CD14-positive monocyte (primary cell): ENCODE measurements at regions not wholly inside any gene's neighbourhood (a gene's known extent, or its start where the extent isn't known, plus 50 kb on each side); places are given as distances from the start of the nearest gene placed in this dataset.

Source experiments
- DNase-seq, 3 donors: peaks; one replicate each; pipeline ENCODE4 v3.0.0-alpha.2; 2011 to 2022
- H2AFZ ChIP-seq: 2 replicates; pipeline ENCODE4 v1.6.0; 2012; ENCODE audit warnings: mild to moderate bottlenecking, low read depth, low read length, inconsistent platforms; ENCODE audit not compliant: insufficient read depth, poor library complexity, severe bottlenecking
- H3K27ac ChIP-seq, 2 donors: 1 replicate in 1 of 2; 2 replicates in 1 of 2; pipeline ENCODE4 v1.5.1; 2012 to 2013; ENCODE audit warnings: low read length in 2 of 2, control low read depth in 1 of 2, inconsistent platforms in 1 of 2, low read depth in 1 of 2, mild to moderate bottlenecking in 1 of 2
- H3K27me3 ChIP-seq, 2 donors: one replicate each; pipeline versions ENCODE4 v1.6.0 to v1.6.1; 2011 to 2013; ENCODE audit warnings: low read length in 2 of 2; ENCODE audit not compliant: control insufficient read depth in 2 of 2, insufficient read depth in 2 of 2
- H3K36me3 ChIP-seq, 2 donors: replicated peaks in 1 of 2; 1 replicate in 1 of 2; 2 replicates in 1 of 2; pipeline versions ENCODE4 v1.5.1 to v1.6.1; 2012 to 2013; ENCODE audit warnings: low read length in 2 of 2, control low read depth in 1 of 2, inconsistent platforms in 1 of 2, mild to moderate bottlenecking in 1 of 2; ENCODE audit not compliant: insufficient read depth in 2 of 2, control insufficient read depth in 1 of 2
- H3K4me1 ChIP-seq, 2 donors: 1 replicate in 1 of 2; 2 replicates in 1 of 2; pipeline versions ENCODE4 v1.5.1 to v1.6.1; 2012 to 2013; ENCODE audit warnings: low read length in 2 of 2, control low read depth in 1 of 2, inconsistent platforms in 1 of 2, mild to moderate bottlenecking in 1 of 2, moderate library complexity in 1 of 2; ENCODE audit not compliant: insufficient read depth in 2 of 2, control insufficient read depth in 1 of 2
- H3K4me2 ChIP-seq: replicated peaks from 2 replicates; pipeline ENCODE3; 2012; ENCODE audit warnings: low read length, moderate library complexity, mild to moderate bottlenecking; ENCODE audit not compliant: poor library complexity, severe bottlenecking; ENCODE audit errors: extremely low read depth
- H3K4me3 ChIP-seq, 3 experiments: fragments of 200-600 bp in 1 of 3; sonication (generic) in 1 of 3; replicated peaks in 1 of 3; 1 replicate in 2 of 3; 2 replicates in 1 of 3; pipeline ENCODE4 v1.5.1; 2011 to 2013; ENCODE audit warnings: low read length in 3 of 3, mild to moderate bottlenecking in 3 of 3, control low read depth in 2 of 3, low read depth in 2 of 3, inconsistent platforms in 1 of 3, moderate library complexity in 1 of 3
- H3K79me2 ChIP-seq: 2 replicates; pipeline ENCODE4 v1.6.0; 2012; ENCODE audit warnings: mild to moderate bottlenecking, control low read depth, inconsistent platforms, low read length, moderate library complexity; ENCODE audit not compliant: insufficient read depth
- H3K9ac ChIP-seq: 2 replicates; pipeline ENCODE4 v1.6.0; 2017; ENCODE audit warnings: low read length, mild to moderate bottlenecking; ENCODE audit not compliant: insufficient read depth, poor library complexity, severe bottlenecking
- H3K9me3 ChIP-seq, 2 donors: replicated peaks in 1 of 2; 1 replicate in 1 of 2; 2 replicates in 1 of 2; pipeline versions ENCODE4 v1.5.1 to v1.6.1; 2012 to 2013; ENCODE audit warnings: low read length in 2 of 2, control low read depth in 1 of 2; ENCODE audit not compliant: control insufficient read depth in 1 of 2, insufficient read depth in 1 of 2
- H4K20me1 ChIP-seq: 2 replicates; pipeline ENCODE4 v1.6.0; 2012; ENCODE audit warnings: mild to moderate bottlenecking, low read length, control low read depth, moderate library complexity; ENCODE audit not compliant: insufficient read depth
- H3K27ac Mint-ChIP-seq, 7 donors: one replicate each; pipeline ENCODE4 v1.8.0; 2020; ENCODE audit warnings: mild to moderate bottlenecking in 7 of 7, mixed read lengths in 7 of 7, moderate library complexity in 6 of 7, inconsistent platforms in 2 of 7
- H3K27me3 Mint-ChIP-seq, 3 donors: one replicate each; pipeline ENCODE4 v1.8.0; 2021 to 2022; ENCODE audit warnings: low read depth in 3 of 3, mild to moderate bottlenecking in 3 of 3, mixed read lengths in 3 of 3, moderate library complexity in 3 of 3, inconsistent platforms in 1 of 3
- H3K36me3 Mint-ChIP-seq, 2 donors: one replicate each; pipeline ENCODE4 v1.8.0; 2020; ENCODE audit warnings: mixed read lengths in 2 of 2, inconsistent platforms in 1 of 2, mild to moderate bottlenecking in 1 of 2
- H3K4me1 Mint-ChIP-seq: one replicate; pipeline ENCODE4 v1.8.0; 2020; ENCODE audit warnings: mild to moderate bottlenecking, mixed read lengths
- H3K4me3 Mint-ChIP-seq, 2 donors: one replicate each; pipeline ENCODE4 v1.8.0; 2020; ENCODE audit warnings: mild to moderate bottlenecking in 2 of 2, mixed read lengths in 2 of 2, moderate library complexity in 1 of 2
- H3K9me3 Mint-ChIP-seq, 7 donors: one replicate each; pipeline ENCODE4 v1.8.0; 2020 to 2022; ENCODE audit warnings: mixed read lengths in 7 of 7, mild to moderate bottlenecking in 6 of 7, moderate library complexity in 6 of 7, inconsistent platforms in 2 of 7
- WGBS: methylation state at CpG from one replicate; pipeline ENCODE4 v1.1.5; 2013; ENCODE audit warnings: missing lambda C conversion rate; ENCODE audit not compliant: insufficient coverage; 5-methylcytosine and 5-hydroxymethylcytosine counted together
- intact Hi-C, 2 donors: fragments of 100-400 bp; cut with micrococcal nuclease; formaldehyde crosslinking; loops; one replicate each; pipeline versions ENCODE4 v1.15.0 to v1.15.1; 2023
- TF ChIP-seq, protein P1 (sequence below): fragments of 200-600 bp; IDR thresholded peaks from one replicate; pipeline ENCODE4 v1.8.0; 2022; ENCODE audit warnings: antibody characterized with exemption, mild to moderate bottlenecking

GRCh38 chr12:31224768-31225448 lies 101.0 kb downstream of the SINHCAF start:
- H3K4me3 Mint-ChIP-seq, result no peak overlapping the region
- 79% methylated on average over 3 of the region's 6 CpGs for WGBS
- H3K9ac ChIP-seq, result no peak overlapping the region
- H2AFZ ChIP-seq, result no peak overlapping the region
- H3K4me1 ChIP-seq, result no peaks in the 10 kb centered on the region
- H3K4me3 ChIP-seq, result no peak overlapping the region
- no peaks in the 10 kb centered on the region for H3K4me1 Mint-ChIP-seq
- H3K36me3 ChIP-seq, result no peaks in the 10 kb centered on the region
- H3K9me3 ChIP-seq, result no peaks in the 10 kb centered on the region
- intact Hi-C loops, result no loop called here
- H3K27ac Mint-ChIP-seq, result no peak overlapping the region
- no peaks in the 10 kb centered on the region for H3K36me3 Mint-ChIP-seq
- H3K27ac ChIP-seq, result no peak overlapping the region
- no peak for DNase-seq
- H3K79me2 ChIP-seq, result no peaks in the 10 kb centered on the region
- H3K27me3 ChIP-seq, result no peaks in the 10 kb centered on the region
- TF ChIP-seq, protein P1, sequence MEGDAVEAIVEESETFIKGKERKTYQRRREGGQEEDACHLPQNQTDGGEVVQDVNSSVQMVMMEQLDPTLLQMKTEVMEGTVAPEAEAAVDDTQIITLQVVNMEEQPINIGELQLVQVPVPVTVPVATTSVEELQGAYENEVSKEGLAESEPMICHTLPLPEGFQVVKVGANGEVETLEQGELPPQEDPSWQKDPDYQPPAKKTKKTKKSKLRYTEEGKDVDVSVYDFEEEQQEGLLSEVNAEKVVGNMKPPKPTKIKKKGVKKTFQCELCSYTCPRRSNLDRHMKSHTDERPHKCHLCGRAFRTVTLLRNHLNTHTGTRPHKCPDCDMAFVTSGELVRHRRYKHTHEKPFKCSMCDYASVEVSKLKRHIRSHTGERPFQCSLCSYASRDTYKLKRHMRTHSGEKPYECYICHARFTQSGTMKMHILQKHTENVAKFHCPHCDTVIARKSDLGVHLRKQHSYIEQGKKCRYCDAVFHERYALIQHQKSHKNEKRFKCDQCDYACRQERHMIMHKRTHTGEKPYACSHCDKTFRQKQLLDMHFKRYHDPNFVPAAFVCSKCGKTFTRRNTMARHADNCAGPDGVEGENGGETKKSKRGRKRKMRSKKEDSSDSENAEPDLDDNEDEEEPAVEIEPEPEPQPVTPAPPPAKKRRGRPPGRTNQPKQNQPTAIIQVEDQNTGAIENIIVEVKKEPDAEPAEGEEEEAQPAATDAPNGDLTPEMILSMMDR, result no peak
- peaks cover 0 to 1% (median 0%) of the 10 kb centered on the region in 7 donors for H3K9me3 Mint-ChIP-seq
- H4K20me1 ChIP-seq, result no peaks in the 10 kb centered on the region
- no peak overlapping the region for H3K4me2 ChIP-seq
- H3K27me3 Mint-ChIP-seq, result peaks cover 0 to 4% (median 2%) of the 10 kb centered on the region in 3 donors

DNA sequence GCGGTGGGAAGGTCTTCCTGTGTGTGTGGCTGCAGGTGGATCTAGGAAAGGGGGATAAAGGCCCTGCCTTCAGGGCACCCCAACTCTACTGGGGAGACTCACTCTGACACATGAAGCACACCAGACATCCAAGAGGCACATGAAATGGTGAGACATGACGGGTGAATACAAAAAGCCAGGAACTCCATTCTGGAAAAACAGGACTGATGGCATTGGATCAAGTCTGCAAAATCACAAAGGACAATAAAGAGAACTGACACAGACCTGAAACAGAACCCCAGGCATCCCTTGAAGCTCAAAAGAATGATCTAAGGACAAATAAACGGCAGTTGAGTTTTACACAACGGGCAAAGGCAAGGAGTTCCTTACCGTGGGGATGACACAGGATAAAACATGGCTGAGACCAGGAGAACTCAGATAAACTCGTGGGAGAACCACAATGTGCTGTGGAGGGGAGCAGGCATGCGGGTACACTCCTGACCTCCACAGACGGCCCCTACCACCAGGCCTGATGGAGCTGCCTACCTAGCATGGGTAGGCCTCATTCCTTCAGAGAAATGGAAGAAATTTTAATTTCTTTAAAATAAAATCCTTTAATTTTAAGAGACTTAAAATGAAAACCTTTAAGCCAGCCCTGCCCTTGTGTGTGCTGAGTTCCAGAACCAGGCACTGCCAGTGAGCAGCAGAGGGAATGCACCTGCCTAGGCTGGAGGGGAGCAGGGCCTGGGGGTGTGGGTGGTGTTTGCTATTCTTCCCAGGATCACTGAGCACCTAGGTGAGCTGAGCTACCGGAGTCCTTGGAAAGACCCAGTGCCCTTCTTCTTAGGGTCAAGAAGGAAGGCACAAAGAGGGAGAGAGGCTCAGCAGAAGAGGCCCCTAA lies 100.1 kb downstream of the SINHCAF start:
- TF ChIP-seq, protein P1, result no peak
- Histone ChIP-seq H4K20me1 (no peaks in the 10 kb centered on the region), H3K27me3 (no peaks in the 10 kb centered on the region), H3K36me3 (no peaks in the 10 kb centered on the region), H3K9ac (no peak overlapping the region), H3K79me2 (no peaks in the 10 kb centered on the region), H3K4me2 (no peak overlapping the region), H3K4me1 (no peaks in the 10 kb centered on the region), H3K27ac (no peak overlapping the region), H3K9me3 (no peaks in the 10 kb centered on the region), H2AFZ (no peak overlapping the region), H3K4me3 (no peak overlapping the region)
- peaks cover 0 to 1% (median 0%) of the 10 kb centered on the region in 7 donors for H3K9me3 Mint-ChIP-seq
- H3K4me1 Mint-ChIP-seq, result no peaks in the 10 kb centered on the region
- no peak for DNase-seq
- intact Hi-C loops, result no loop called here
- 98% methylated on average over 6 of the region's 9 CpGs for WGBS
- no peaks in the 10 kb centered on the region for H3K36me3 Mint-ChIP-seq
- no peak overlapping the region for H3K4me3 Mint-ChIP-seq
- H3K27ac Mint-ChIP-seq, result no peak overlapping the region
- H3K27me3 Mint-ChIP-seq, result peaks cover 0 to 2% (median 2%) of the 10 kb centered on the region in 3 donors
